HL-60 (cell line): ENCODE measurements at regions not wholly inside any gene's neighbourhood (a gene's known extent, or its start where the extent isn't known, plus 50 kb on each side); places are given as distances from the start of the nearest gene placed in this dataset.

ENCODE experiments used
- DNase-seq, 2 experiments: peaks; one replicate each; pipeline ENCODE4 v3.0.0-alpha.2; 2010 to 2020; ENCODE audit warnings: low read depth in 1 of 2, low spot score in 1 of 2
- H3K27ac ChIP-seq: fragments of 250-450 bp; sonication (Bioruptor Pico); replicated peaks from 2 replicates; pipeline ENCODE4 v1.5.1; 2020; ENCODE audit warnings: mild to moderate bottlenecking, moderate library complexity
- H3K27me3 ChIP-seq: fragments of 250-450 bp; sonication (Bioruptor Pico); 2 replicates; pipeline ENCODE4 v1.5.1; 2021; ENCODE audit warnings: mild to moderate bottlenecking, moderate library complexity; ENCODE audit not compliant: insufficient read depth, poor library complexity, severe bottlenecking
- H3K4me3 ChIP-seq: replicated peaks from 2 replicates; pipeline ENCODE4 v1.5.1; 2011; ENCODE audit warnings: mild to moderate bottlenecking, control low read depth, low read length; ENCODE audit not compliant: insufficient read depth
- CTCF ChIP-seq: IDR thresholded peaks from one replicate; pipeline ENCODE4 v1.5.1; 2011; ENCODE audit warnings: low read length, control low read depth, inconsistent platforms; ENCODE audit not compliant: insufficient read depth
- GABPA ChIP-seq: IDR thresholded peaks from 2 replicates; pipeline ENCODE4 v1.6.1; 2012; ENCODE audit warnings: low read depth
- POLR2AphosphoS5 ChIP-seq: IDR thresholded peaks from 2 replicates; pipeline ENCODE4 v1.6.1; 2012; ENCODE audit warnings: low read depth
- REST ChIP-seq: IDR thresholded peaks from 2 replicates; pipeline ENCODE4 v1.6.1; 2012; ENCODE audit warnings: low read depth; ENCODE audit not compliant: insufficient replicate concordance
- SPI1 ChIP-seq: IDR thresholded peaks from 2 replicates; pipeline ENCODE4 v1.6.1; 2012; ENCODE audit warnings: low read depth, mild to moderate bottlenecking, borderline replicate concordance

GRCh38 chr7:153002572-153002971, 243.0 kb downstream of the ACTR3B start:
- Histone ChIP-seq H3K27me3 (no peaks in the 10 kb centered on the region), H3K4me3 (no peak overlapping the region), H3K27ac (no peak overlapping the region)
- TF ChIP-seq GABPA (no peak), POLR2AphosphoS5 (no peak), SPI1 (no peak), REST (no peak), CTCF (no peak)
- DNase-seq, result no peak

- H3K4me3 ChIP-seq, result no peak overlapping the region
- H3K27me3 ChIP-seq, result no peaks in the 10 kb centered on the region
- DNase-seq, result no peak
- TF ChIP-seq POLR2AphosphoS5 (no peak), GABPA (no peak), CTCF (no peak), REST (no peak), SPI1 (no peak)
- no peak overlapping the region for H3K27ac ChIP-seq
These were observed 244.8 kb downstream of the ACTR3B start for GRCh38 chr7:153004341-153004740.

GRCh38 chr7:153005750-153006435, 246.3 kb downstream of the ACTR3B start:
- DNase-seq, result no peak
- TF ChIP-seq REST, result no peak
- TF ChIP-seq POLR2AphosphoS5, result no peak
- TF ChIP-seq SPI1, result no peak
- TF ChIP-seq GABPA, result no peak
- no peak for TF ChIP-seq CTCF
- Histone ChIP-seq H3K4me3 (no peak overlapping the region), H3K27ac (no peak overlapping the region), H3K27me3 (no peaks in the 10 kb centered on the region)
